ENCODE measurements at regions not wholly inside any gene's neighbourhood (a gene's known extent, or its start where the extent isn't known, plus 50 kb on each side); places are given as distances from the start of the nearest gene placed in this dataset.

GRCh38 chr9:95729046-95729445 lies 146.4 kb upstream of the ERCC6L2 start:
- POLR2A ChIA-PET = no interaction called here
- Histone ChIP-seq H3K4me3 (replicated peaks in 1 of 2; ENCODE audit: low read depth in 1 of 2, low read length in 2 of 2) (no peak overlapping the region), H3K9me3 (ENCODE audit: control insufficient read depth in 1 of 2, insufficient read depth in 1 of 2, low read depth in 1 of 2, low read length in 2 of 2) (no peaks in the 10 kb centered on the region), H3K9ac (ENCODE audit: low read length) (no peak overlapping the region), H3K9me2 (ENCODE audit: insufficient read depth) (no peaks in the 10 kb centered on the region), H3K4me1 (ENCODE audit: control insufficient read depth in 1 of 2, insufficient read depth in 2 of 2, low read length in 2 of 2) (no peaks in the 10 kb centered on the region), H2AFZ (ENCODE audit: low read depth, low read length, poor library complexity, severe bottlenecking) (no peak overlapping the region), H3K36me3 (ENCODE audit: control insufficient read depth in 1 of 2, insufficient read depth in 2 of 2, low read length in 2 of 2) (no peaks in the 10 kb centered on the region), H3K27me3 (ENCODE audit: insufficient read depth, low read length) (no peaks in the 10 kb centered on the region), H4K20me1 (ENCODE audit: insufficient read depth) (no peaks in the 10 kb centered on the region), H3K79me2 (ENCODE audit: insufficient read depth, low read length) (no peaks in the 10 kb centered on the region), H3K4me2 (ENCODE audit: low read length) (no peak overlapping the region), H3K27ac (ENCODE audit: low read depth, low read length) (no peak overlapping the region)
- no TSS peak for BruUV-seq (replicated peaks)
- TF ChIP-seq RAD21 (IDR thresholded peaks at IDR 0.05; ENCODE audit: low read depth) (no peak), SP1 (IDR thresholded peaks at IDR 0.05; ENCODE audit: low read depth) (no peak), POLR2A (IDR thresholded peaks at IDR 0.05; ENCODE audit: borderline replicate concordance, extremely low read depth, insufficient read depth, insufficient read length) (no peak), TCF7L2 (IDR thresholded peaks at IDR 0.05; ENCODE audit: borderline replicate concordance, extremely low read depth, insufficient read depth, insufficient read length) (no peak), ELF1 (IDR thresholded peaks at IDR 0.05; ENCODE audit: borderline replicate concordance, low read depth) (no peak), ZNF274 (IDR thresholded peaks at IDR 0.05; ENCODE audit: low read depth, low read length) (no peak), REST (IDR thresholded peaks at IDR 0.05; ENCODE audit: low read depth) (no peak)
- RAD21 ChIA-PET (ENCODE audit: low non-redundant PET in 1 of 2, low total read pairs in 2 of 2, uncharacterized antibody in 2 of 2, unreplicated experiment in 2 of 2) = no interaction called here
- intact Hi-C loops (cut with micrococcal nuclease) = loop anchor here (5.0 kb wide), 1 partner anchor 488 kb away; no protein-coding TSS in a partner anchor
- DNase-seq (ENCODE audit: low read depth, low spot score) (no peak), ATAC-seq (no peak)
- CTCF ChIA-PET = no interaction called here
